22Rv1 (cell line): ENCODE measurements at regions not wholly inside any gene's neighbourhood (a gene's known extent, or its start where the extent isn't known, plus 50 kb on each side); places are given as distances from the start of the nearest gene placed in this dataset.

Source experiments
- CTCF ChIP-seq: fragments of 450-650 bp; IDR thresholded peaks from 2 replicates; pipeline ENCODE4 v1.5.1; 2017; ENCODE audit warnings: mild to moderate bottlenecking
- ZFX ChIP-seq: fragments of 450-650 bp; IDR thresholded peaks from 2 replicates; pipeline ENCODE4 v1.6.1; 2017; ENCODE audit warnings: antibody characterized with exemption, borderline replicate concordance

- TF ChIP-seq CTCF (no peak), ZFX (no peak)
Observed at GRCh38 chr10:9198611-9199010, 1144.1 kb downstream of the GATA3 start.
